H1 (cell line): ENCODE measurements at regions not wholly inside any gene's neighbourhood (a gene's known extent, or its start where the extent isn't known, plus 50 kb on each side); places are given as distances from the start of the nearest gene placed in this dataset.

Experiments
- ATF2 ChIP-seq: IDR thresholded peaks from 2 replicates; pipeline ENCODE4 v1.6.1; 2012; ENCODE audit warnings: low read length, inconsistent platforms
- CHD7 ChIP-seq: fragments of 300-600 bp; sonication (generic); IDR thresholded peaks from 2 replicates; pipeline ENCODE4 v1.7.1; 2012; ENCODE audit warnings: low read length, moderate library complexity, mild to moderate bottlenecking, inconsistent platforms; ENCODE audit not compliant: insufficient replicate concordance
- MAFK ChIP-seq: IDR thresholded peaks from 2 replicates; pipeline ENCODE4 v1.6.1; 2012; ENCODE audit warnings: low read depth, mild to moderate bottlenecking, improper control_type of control experiment, low read length
- SAP30 ChIP-seq: fragments of 300-600 bp; sonication (generic); IDR thresholded peaks from 2 replicates; pipeline ENCODE4 v1.7.1; 2012; ENCODE audit warnings: low read length, moderate library complexity, mild to moderate bottlenecking, inconsistent platforms; ENCODE audit not compliant: insufficient read depth, insufficient replicate concordance

- TF ChIP-seq MAFK, result no peak
- no peak for TF ChIP-seq SAP30
- TF ChIP-seq CHD7, result no peak
- TF ChIP-seq ATF2, result no peak
Measured at GRCh38 chr5:125179612-125180011, 433.2 kb upstream of the ZNF608 start (continued).
